ENCODE measurements at regions not wholly inside any gene's neighbourhood (a gene's known extent, or its start where the extent isn't known, plus 50 kb on each side); places are given as distances from the start of the nearest gene placed in this dataset.

GRCh38 chr20:1793821-1794220, 101.4 kb upstream of the SIRPA start (continued):
- TF ChIP-seq ZBTB26 (CRISPR knock-in tag; IDR thresholded peaks at IDR 0.05; ENCODE audit: borderline replicate concordance) (no peak), ELF4 (CRISPR knock-in tag; IDR thresholded peaks at IDR 0.05; ENCODE audit: borderline replicate concordance) (no peak), ZSCAN25 (CRISPR knock-in tag; IDR thresholded peaks at IDR 0.05) (no peak)

GRCh38 chr20:1792274-1792673, 102.9 kb upstream of the SIRPA start:
- 45% methylated on average over 2 of the region's 2 CpGs for WGBS (ENCODE audit: low lambda C conversion rate)
- no peak overlapping the region for H3K9ac ChIP-seq (ENCODE audit: insufficient read depth, low read depth, low read length)
- H3K27me3 ChIP-seq (ENCODE audit: control insufficient read depth in 1 of 2, insufficient read depth in 2 of 2, low read length in 2 of 2) = no peaks in the 10 kb centered on the region
- BruUV-seq (replicated peaks) = no TSS peak
- no peak overlapping the region for H2AFZ ChIP-seq (ENCODE audit: low read length)
- no peaks in the 10 kb centered on the region for H3K79me2 ChIP-seq (ENCODE audit: insufficient read depth, low read length)
- intact Hi-C loops (cut with micrococcal nuclease; ENCODE audit: unreplicated experiment) (no loop called here), in situ Hi-C loops (cut with HindIII; ENCODE audit: extremely low pct_ligation_motif_present, low pct_unique_long_range_greater_than_20kb) (no loop called here)
- DNase-seq (ENCODE audit: low spot score) = no peak
- no peaks in the 10 kb centered on the region for H3K4me1 ChIP-seq (ENCODE audit: insufficient read depth, low read length)
- H3K9me3 ChIP-seq (ENCODE audit: low read length) = no peaks in the 10 kb centered on the region
- no peaks in the 10 kb centered on the region for H3K36me3 ChIP-seq (replicated peaks in 1 of 2; ENCODE audit: control insufficient read depth in 1 of 2, insufficient read depth in 2 of 2, low read length in 2 of 2)
- ChIA-PET POLR2A (no interaction called here), CTCF (ENCODE audit: low intra/inter-chr PET ratio, low total read pairs) (no interaction called here)
- no peaks in the 10 kb centered on the region for H4K20me1 ChIP-seq (ENCODE audit: insufficient read depth, low read length)
- no peak overlapping the region for H3K4me3 ChIP-seq (replicated peaks in 1 of 3; ENCODE audit: insufficient read depth in 1 of 3, low read depth in 2 of 3, low read length in 3 of 3)
- FAIRE-seq = no peak
- no peak overlapping the region for H3K27ac ChIP-seq (ENCODE audit: extremely low read length, insufficient read depth, low read length)
- no peak overlapping the region for H3K4me2 ChIP-seq (ENCODE audit: low read depth, low read length)
- no peak for ATAC-seq
- TF ChIP-seq ATF1 (CRISPR knock-in tag; IDR thresholded peaks at IDR 0.05) (no peak), ZNF558 (CRISPR knock-in tag; IDR thresholded peaks at IDR 0.05; ENCODE audit: borderline replicate concordance) (no peak), FOXO1 (CRISPR knock-in tag; IDR thresholded peaks at IDR 0.05) (no peak), ZNF431 (CRISPR knock-in tag; IDR thresholded peaks at IDR 0.05; ENCODE audit: borderline replicate concordance, low read depth) (no peak), SRF (IDR thresholded peaks at IDR 0.05; ENCODE audit: low read depth, low read length) (no peak), ZNF280D (CRISPR knock-in tag; IDR thresholded peaks at IDR 0.05) (no peak), ARNT (IDR thresholded peaks at IDR 0.05) (no peak), ZNF660 (CRISPR knock-in tag; IDR thresholded peaks at IDR 0.05; ENCODE audit: borderline replicate concordance, low read depth) (no peak), AHDC1 (CRISPR knock-in tag; IDR thresholded peaks at IDR 0.05; ENCODE audit: borderline replicate concordance) (no peak), ZNF737 (CRISPR knock-in tag; IDR thresholded peaks at IDR 0.05; ENCODE audit: borderline replicate concordance) (no peak), ZNF629 (CRISPR knock-in tag; conservative IDR thresholded peaks at IDR 0.05) (no peak), KDM5A (IDR thresholded peaks at IDR 0.05; ENCODE audit: borderline replicate concordance, low read length) (no peak), KLF11 (CRISPR knock-in tag; IDR thresholded peaks at IDR 0.05) (no peak)

Measured in HepG2 (cell line).